ENCODE measurements at regions not wholly inside any gene's neighbourhood (a gene's known extent, or its start where the extent isn't known, plus 50 kb on each side); places are given as distances from the start of the nearest gene placed in this dataset.

- TF ChIP-seq EP300 (IDR thresholded peaks at IDR 0.05; ENCODE audit: borderline replicate concordance in 1 of 2, low read depth in 1 of 2, low read length in 1 of 2) (no peak), CTCF (IDR thresholded peaks at IDR 0.05) (no peak), EZH2phosphoT487 (IDR thresholded peaks at IDR 0.05; ENCODE audit: borderline replicate concordance, low read depth) (no peak), RCOR1 (IDR thresholded peaks at IDR 0.05; ENCODE audit: low read length) (no peak), IRF3 (IDR thresholded peaks at IDR 0.05; ENCODE audit: low read depth, low read length) (no peak), TEAD4 (IDR thresholded peaks at IDR 0.05; ENCODE audit: borderline replicate concordance, insufficient read depth) (no peak), USF2 (IDR thresholded peaks at IDR 0.05; ENCODE audit: borderline replicate concordance, low read depth, low read length) (no peak), GABPA (IDR thresholded peaks at IDR 0.05; ENCODE audit: low read depth) (no peak), RFX5 (IDR thresholded peaks at IDR 0.05; ENCODE audit: low read length) (no peak), SIN3A (IDR thresholded peaks at IDR 0.05; ENCODE audit: borderline replicate concordance, low read depth, low read length) (no peak), RAD21 (IDR thresholded peaks at IDR 0.05; ENCODE audit: low read length) (no peak)
These were observed 715.1 kb upstream of the NR2F2 start for GRCh38 chr15:95615436-95615835.
